Peyer's patch (tissue), 4 donors: ENCODE measurements at regions not wholly inside any gene's neighbourhood (a gene's known extent, or its start where the extent isn't known, plus 50 kb on each side); places are given as distances from the start of the nearest gene placed in this dataset.

Experiments
- DNase-seq, 3 donors: peaks; one replicate each; pipeline ENCODE4 v3.0.0-alpha.2; 2017 to 2019
- H3K27ac ChIP-seq, 4 donors: fragments of 200-600 bp; sonication (generic); one replicate each; pipeline ENCODE4 v1.5.1; 2016 to 2019
- H3K27me3 ChIP-seq, 2 donors: fragments of 200-600 bp; sonication (generic); one replicate each; pipeline ENCODE4 v1.5.1; 2019
- H3K36me3 ChIP-seq, 3 donors: fragments of 200-600 bp; sonication (generic); one replicate each; pipeline ENCODE4 v1.5.1; 2016 to 2019
- H3K4me1 ChIP-seq, 4 donors: fragments of 200-600 bp; sonication (generic); one replicate each; pipeline ENCODE4 v1.5.1; 2016 to 2019
- H3K4me3 ChIP-seq, 4 donors: fragments of 200-600 bp; sonication (generic); 1 replicate in 3 of 4; 2 replicates in 1 of 4; pipeline ENCODE4 v1.5.1; 2016 to 2019; ENCODE audit warnings: mild to moderate bottlenecking in 1 of 4
- H3K9me3 ChIP-seq, 4 donors: fragments of 200-600 bp; sonication (generic); one replicate each; pipeline ENCODE4 v1.5.1; 2016 to 2019; ENCODE audit warnings: mild to moderate bottlenecking in 1 of 4
- POLR2A ChIP-seq, 2 donors: fragments of 450-650 bp; IDR thresholded peaks; one replicate each; pipeline ENCODE4 v1.5.1; 2017; ENCODE audit warnings: antibody characterized with exemption in 2 of 2, mild to moderate bottlenecking in 2 of 2, moderate library complexity in 2 of 2
- TF ChIP-seq, protein P1 (sequence below), 6 experiments: fragments of 450-650 bp in 4 of 6; fragments of 200-600 bp in 2 of 6; sonication (generic) in 1 of 6; IDR thresholded peaks; one replicate each; pipeline ENCODE4 v1.5.1; 2017 to 2019; ENCODE audit warnings: antibody characterized with exemption in 6 of 6, mild to moderate bottlenecking in 3 of 6, moderate library complexity in 1 of 6

DNA sequence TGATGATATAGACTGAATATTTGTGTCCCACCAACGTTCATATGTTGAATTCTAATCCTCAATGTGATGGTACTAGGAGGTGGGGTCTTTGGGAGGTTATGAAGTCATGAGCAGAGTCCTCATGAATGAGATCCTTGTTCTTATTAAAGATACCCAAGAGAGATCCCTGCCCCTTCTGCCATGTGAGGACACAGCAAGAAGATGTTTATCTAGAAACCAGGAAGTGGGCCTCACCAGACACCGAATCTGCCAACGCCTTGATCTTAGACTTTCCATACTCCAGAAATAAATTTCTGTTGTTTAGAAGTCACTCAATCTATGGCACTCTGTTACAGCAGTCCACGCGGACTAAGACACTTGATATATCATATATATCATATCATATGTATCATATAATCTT lies 67.7 kb upstream of the GCM1 start:
- TF ChIP-seq, protein P1, sequence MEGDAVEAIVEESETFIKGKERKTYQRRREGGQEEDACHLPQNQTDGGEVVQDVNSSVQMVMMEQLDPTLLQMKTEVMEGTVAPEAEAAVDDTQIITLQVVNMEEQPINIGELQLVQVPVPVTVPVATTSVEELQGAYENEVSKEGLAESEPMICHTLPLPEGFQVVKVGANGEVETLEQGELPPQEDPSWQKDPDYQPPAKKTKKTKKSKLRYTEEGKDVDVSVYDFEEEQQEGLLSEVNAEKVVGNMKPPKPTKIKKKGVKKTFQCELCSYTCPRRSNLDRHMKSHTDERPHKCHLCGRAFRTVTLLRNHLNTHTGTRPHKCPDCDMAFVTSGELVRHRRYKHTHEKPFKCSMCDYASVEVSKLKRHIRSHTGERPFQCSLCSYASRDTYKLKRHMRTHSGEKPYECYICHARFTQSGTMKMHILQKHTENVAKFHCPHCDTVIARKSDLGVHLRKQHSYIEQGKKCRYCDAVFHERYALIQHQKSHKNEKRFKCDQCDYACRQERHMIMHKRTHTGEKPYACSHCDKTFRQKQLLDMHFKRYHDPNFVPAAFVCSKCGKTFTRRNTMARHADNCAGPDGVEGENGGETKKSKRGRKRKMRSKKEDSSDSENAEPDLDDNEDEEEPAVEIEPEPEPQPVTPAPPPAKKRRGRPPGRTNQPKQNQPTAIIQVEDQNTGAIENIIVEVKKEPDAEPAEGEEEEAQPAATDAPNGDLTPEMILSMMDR (IDR thresholded peaks at IDR 0.05): no peak
- TF ChIP-seq POLR2A (IDR thresholded peaks at IDR 0.05): no peak
- Histone ChIP-seq H3K36me3 (no peaks in the 10 kb centered on the region), H3K9me3 (peaks cover 0 to 3% (median 0%) of the 10 kb centered on the region in 4 donors), H3K27ac (no peak overlapping the region), H3K4me1 (no peaks in the 10 kb centered on the region), H3K4me3 (no peak overlapping the region), H3K27me3 (no peaks in the 10 kb centered on the region)
- peak in 1 of 3 donors; percentile 36 for DNase-seq

- TF ChIP-seq POLR2A (IDR thresholded peaks at IDR 0.05): no peak
- TF ChIP-seq, protein P1 (IDR thresholded peaks at IDR 0.05): no peak
- DNase-seq: no peak
Observed at GRCh38 chr6:53214172-53214571, 65.5 kb upstream of the GCM1 start.

GRCh38 chr6:53210811-53211210 lies 62.2 kb upstream of the GCM1 start:
- TF ChIP-seq POLR2A (IDR thresholded peaks at IDR 0.05): no peak
- TF ChIP-seq, protein P1 (IDR thresholded peaks at IDR 0.05): no peak
- no peak for DNase-seq
- Histone ChIP-seq H3K9me3 (peaks cover 0 to 3% (median 0%) of the 10 kb centered on the region in 4 donors), H3K27me3 (no peaks in the 10 kb centered on the region), H3K4me3 (no peak overlapping the region), H3K27ac (no peak overlapping the region), H3K4me1 (no peaks in the 10 kb centered on the region), H3K36me3 (no peaks in the 10 kb centered on the region)

More at GRCh38 chr6:53214172-53214571, 65.5 kb upstream of the GCM1 start:
- Histone ChIP-seq H3K9me3 (peaks cover 0 to 3% (median 0%) of the 10 kb centered on the region in 4 donors), H3K4me3 (no peak overlapping the region), H3K36me3 (no peaks in the 10 kb centered on the region), H3K27me3 (no peaks in the 10 kb centered on the region), H3K4me1 (no peaks in the 10 kb centered on the region), H3K27ac (no peak overlapping the region)

GRCh38 chr6:53209681-53210080 lies 61.0 kb upstream of the GCM1 start:
- TF ChIP-seq, protein P1 (IDR thresholded peaks at IDR 0.05): no peak
- no peak for TF ChIP-seq POLR2A (IDR thresholded peaks at IDR 0.05)
- Histone ChIP-seq H3K27me3 (no peaks in the 10 kb centered on the region), H3K4me1 (no peaks in the 10 kb centered on the region), H3K9me3 (peaks cover 0 to 3% (median 0%) of the 10 kb centered on the region in 4 donors), H3K4me3 (no peak overlapping the region), H3K27ac (no peak overlapping the region), H3K36me3 (no peaks in the 10 kb centered on the region)
- DNase-seq: no peak

GRCh38 chr6:53205778-53206177 lies 57.1 kb upstream of the GCM1 start:
- Histone ChIP-seq H3K27me3 (no peaks in the 10 kb centered on the region), H3K4me1 (no peaks in the 10 kb centered on the region), H3K4me3 (no peak overlapping the region), H3K36me3 (no peaks in the 10 kb centered on the region), H3K27ac (no peak overlapping the region), H3K9me3 (no peaks in the 10 kb centered on the region)
- no peak for DNase-seq
- no peak for TF ChIP-seq POLR2A (IDR thresholded peaks at IDR 0.05)
- TF ChIP-seq, protein P1 (IDR thresholded peaks at IDR 0.05): no peak

DNA sequence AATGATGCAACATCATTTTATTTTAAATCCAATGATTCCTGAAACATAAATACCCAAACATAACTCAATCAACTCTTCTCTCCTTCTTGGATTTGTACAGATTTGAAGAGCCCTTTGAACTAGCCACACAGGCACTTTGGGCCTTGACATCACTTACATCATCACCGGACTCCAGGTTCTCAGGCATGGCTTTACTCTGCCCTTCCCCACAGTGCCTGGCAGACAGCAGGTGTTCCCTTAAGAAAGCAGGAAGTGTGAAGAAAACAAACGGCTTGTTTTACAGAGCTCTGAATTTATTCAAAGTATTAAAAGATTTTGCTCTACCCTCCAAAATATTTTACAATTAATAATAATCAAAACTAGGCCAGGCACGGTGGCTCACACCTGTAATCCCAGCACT lies 54.8 kb upstream of the GCM1 start:
- TF ChIP-seq POLR2A (IDR thresholded peaks at IDR 0.05): no peak
- TF ChIP-seq, protein P1 (IDR thresholded peaks at IDR 0.05): no peak
- Histone ChIP-seq H3K27ac (no peak overlapping the region), H3K4me3 (no peak overlapping the region), H3K36me3 (no peaks in the 10 kb centered on the region), H3K9me3 (no peaks in the 10 kb centered on the region), H3K27me3 (no peaks in the 10 kb centered on the region), H3K4me1 (no peaks in the 10 kb centered on the region)
- no peak for DNase-seq
